Fibroblast of lung (primary cell): ENCODE measurements at regions not wholly inside any gene's neighbourhood (a gene's known extent, or its start where the extent isn't known, plus 50 kb on each side); places are given as distances from the start of the nearest gene placed in this dataset.

Source experiments
- CTCF ChIP-seq, 2 donors: IDR thresholded peaks in 1 of 2; conservative IDR thresholded peaks in 1 of 2; 1 replicate in 1 of 2; 2 replicates in 1 of 2; pipeline ENCODE4 v1.5.1; 2011 to 2012; ENCODE audit warnings: low read length in 2 of 2, control low read depth in 1 of 2, inconsistent platforms in 1 of 2, low read depth in 1 of 2, mild to moderate bottlenecking in 1 of 2
- EZH2 ChIP-seq: IDR thresholded peaks from 2 replicates; pipeline ENCODE4 v1.5.1; 2012; ENCODE audit warnings: low read length, control low read depth, mild to moderate bottlenecking; ENCODE audit errors: missing control alignments

GRCh38 chr3:5568451-5568850, 380.9 kb downstream of the EDEM1 start:
- no peak for TF ChIP-seq CTCF (conservative IDR thresholded peaks at IDR 0.05 in 1 of 2, IDR thresholded peaks at IDR 0.05 in 1 of 2; ENCODE audit: low read depth in 1 of 2, low read length in 2 of 2)
- no peak for TF ChIP-seq EZH2
